ENCODE measurements at regions not wholly inside any gene's neighbourhood (a gene's known extent, or its start where the extent isn't known, plus 50 kb on each side); places are given as distances from the start of the nearest gene placed in this dataset.

GRCh38 chr6:134588267-134588666 lies 270.4 kb upstream of the SGK1 start:
- no peak for TF ChIP-seq EZH2 (IDR thresholded peaks at IDR 0.05)
- TF ChIP-seq CTCF (IDR thresholded peaks at IDR 0.05): no peak

Data from neural progenitor cell (in vitro differentiated cells).